ENCODE measurements at regions not wholly inside any gene's neighbourhood (a gene's known extent, or its start where the extent isn't known, plus 50 kb on each side); places are given as distances from the start of the nearest gene placed in this dataset.

- TF ChIP-seq CTCF (IDR thresholded peaks at IDR 0.05; ENCODE audit: poor library complexity) (no peak), EZH2 (IDR thresholded peaks at IDR 0.05; ENCODE audit: borderline replicate concordance) (no peak), EZH2phosphoT487 (IDR thresholded peaks at IDR 0.05; ENCODE audit: low read depth, severe bottlenecking, unreplicated experiment) (no peak)
Measured at GRCh38 chr7:94296881-94297280, 97.8 kb upstream of the COL1A2 start.

All from hepatocyte (in vitro differentiated cells).